ENCODE measurements at regions not wholly inside any gene's neighbourhood (a gene's known extent, or its start where the extent isn't known, plus 50 kb on each side); places are given as distances from the start of the nearest gene placed in this dataset.
"Not testable (repeated sequence)": the region's sequence is repeated elsewhere in the genome, so short reads cannot be mapped to it uniquely, and the experiment has no call there.

DNA sequence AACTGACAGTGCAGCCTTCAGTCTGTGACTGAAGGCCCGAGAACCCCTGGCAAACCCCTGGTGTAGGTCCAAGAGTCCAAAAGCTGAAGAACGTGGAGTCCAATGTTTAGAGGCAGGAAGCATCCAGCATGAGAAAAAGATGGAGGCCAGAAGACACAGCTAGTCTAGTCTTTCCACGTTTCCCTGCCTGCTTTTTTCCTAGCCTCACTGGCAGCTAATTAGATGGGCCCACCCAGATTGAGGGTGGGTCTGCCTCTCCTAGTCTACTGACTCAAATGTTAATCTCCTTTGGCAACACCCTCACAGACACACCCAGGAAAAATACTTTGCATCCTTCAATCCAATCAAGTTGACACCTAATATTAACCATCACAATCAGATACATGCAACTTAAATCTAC, 87.8 kb downstream of the TENT5D start:
- not testable (repeated sequence) for DNase-seq

DNA sequence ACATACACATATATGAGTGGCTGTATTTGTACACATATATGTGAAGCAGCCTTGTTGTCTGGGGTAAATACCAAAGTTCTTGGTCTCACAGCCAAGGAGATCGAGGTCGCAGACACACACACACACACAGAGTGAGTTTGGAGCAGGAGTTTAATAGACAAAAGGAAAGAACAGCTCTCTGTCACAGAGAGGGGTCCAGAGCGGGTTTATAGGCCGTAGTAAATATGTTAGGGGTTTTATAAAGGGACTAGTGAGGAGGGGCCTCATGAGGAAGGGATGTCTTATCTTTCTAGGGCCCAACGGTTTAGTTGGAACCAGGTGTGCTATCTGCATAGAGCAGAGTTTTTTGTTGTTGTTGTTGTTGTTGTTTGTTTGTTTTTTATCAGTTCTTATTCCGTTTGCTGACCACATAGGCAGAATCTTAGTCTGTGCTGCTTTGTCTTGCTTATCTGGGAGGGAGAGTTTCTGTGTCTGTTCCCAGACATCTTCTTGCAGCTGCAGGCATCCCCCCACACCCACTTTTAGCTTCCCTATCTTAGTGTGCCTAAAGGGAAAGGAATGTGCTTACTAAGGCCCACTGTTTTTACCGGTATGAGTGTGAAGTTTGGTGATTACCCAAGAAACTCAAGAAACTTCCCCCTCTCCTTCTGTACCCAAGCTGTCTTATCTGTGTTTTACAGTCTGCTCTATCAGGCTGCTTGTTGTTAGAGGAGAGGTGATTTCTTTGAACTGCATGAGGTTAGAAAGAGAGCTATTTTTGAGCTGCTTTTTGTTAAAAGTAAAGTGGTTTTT, 91.9 kb downstream of the TENT5D start:
- no peak for DNase-seq

- DNase-seq = no peak
Measured at GRCh38 chrX:80512924-80513323, 92.7 kb downstream of the TENT5D start.

- DNase-seq = no peak
Measured at GRCh38 chrX:80513625-80514024, 93.4 kb downstream of the TENT5D start.

DNA sequence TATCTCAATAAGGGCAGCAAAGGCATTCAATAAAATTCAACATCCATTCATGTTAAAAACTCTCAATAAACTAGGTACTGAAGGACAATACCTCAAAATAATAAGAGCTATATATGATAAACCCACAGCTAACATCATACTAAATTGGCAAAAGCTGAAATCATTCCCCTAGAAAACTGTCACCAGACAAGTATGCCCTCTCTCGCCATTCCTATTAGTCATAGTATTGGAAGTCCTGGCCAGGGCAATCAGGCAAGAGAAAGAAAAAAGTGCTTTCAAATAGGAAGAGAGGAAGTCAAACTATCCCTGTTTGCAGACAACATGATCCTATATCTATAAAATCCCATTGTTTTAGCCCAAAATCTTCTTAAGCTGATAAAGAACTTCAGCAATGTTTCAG, 116.8 kb downstream of the TENT5D start:
- DNase-seq = no peak

DNA sequence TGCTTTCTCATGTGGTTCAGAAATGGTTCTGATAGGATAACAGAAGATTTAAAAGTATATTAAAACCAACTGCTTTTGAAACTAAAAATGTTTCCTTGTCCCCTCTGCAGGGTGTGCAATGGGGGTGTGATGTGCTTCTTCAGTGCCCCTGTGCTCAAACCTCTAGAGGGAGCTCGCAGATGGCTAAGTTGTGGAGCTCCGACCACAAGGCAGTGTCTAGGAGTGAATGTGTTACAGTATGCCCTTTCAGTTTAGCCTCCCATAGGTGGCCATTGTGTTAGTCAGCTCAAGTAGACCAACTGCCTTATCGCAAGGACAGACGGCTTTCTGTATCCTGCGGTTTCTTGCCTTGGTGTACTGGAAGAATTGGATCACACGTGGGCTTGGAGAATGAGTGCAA, 130.5 kb downstream of the TENT5D start:
- no peak for DNase-seq

DNA sequence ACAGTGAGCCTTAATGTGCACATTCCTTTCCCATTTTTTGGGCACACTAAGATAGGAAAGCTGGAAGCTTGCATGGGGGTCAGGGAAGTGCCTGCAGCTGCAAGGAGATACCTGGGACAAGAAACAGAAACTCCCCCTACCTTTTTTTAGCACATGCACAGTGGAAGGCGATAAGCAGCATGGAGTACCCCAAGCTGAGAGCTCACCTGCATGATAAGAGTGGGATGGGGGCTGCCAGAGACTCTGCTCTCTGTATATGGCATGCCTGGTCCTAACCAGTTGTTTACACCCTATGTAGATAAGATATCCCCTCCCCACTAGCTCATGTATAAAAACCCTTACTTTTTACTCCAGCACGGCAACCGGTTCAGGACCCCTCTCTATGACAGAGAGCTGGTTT, 135.9 kb downstream of the TENT5D start:
- DNase-seq = no peak

DNA sequence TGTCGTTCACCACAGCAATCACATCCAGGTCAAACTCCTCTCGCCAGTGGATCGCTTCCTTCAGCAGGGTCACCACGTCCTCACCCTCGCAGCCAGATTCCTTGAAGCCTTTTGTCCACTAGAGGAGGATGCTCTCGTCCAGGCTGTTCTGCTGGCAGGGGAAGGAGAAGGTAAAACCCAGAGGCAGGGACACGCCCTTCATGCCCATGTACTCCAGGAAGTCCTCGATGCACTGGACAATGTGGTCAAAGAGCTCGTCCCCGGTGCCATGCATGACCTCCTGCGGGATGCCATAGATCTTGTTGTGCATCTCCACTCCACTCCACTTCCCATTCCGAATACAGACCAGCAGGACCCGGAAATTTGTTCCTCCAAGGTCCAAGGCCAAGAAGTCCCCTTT, 152.4 kb downstream of the TENT5D start:
- DNase-seq = no peak

DNA sequence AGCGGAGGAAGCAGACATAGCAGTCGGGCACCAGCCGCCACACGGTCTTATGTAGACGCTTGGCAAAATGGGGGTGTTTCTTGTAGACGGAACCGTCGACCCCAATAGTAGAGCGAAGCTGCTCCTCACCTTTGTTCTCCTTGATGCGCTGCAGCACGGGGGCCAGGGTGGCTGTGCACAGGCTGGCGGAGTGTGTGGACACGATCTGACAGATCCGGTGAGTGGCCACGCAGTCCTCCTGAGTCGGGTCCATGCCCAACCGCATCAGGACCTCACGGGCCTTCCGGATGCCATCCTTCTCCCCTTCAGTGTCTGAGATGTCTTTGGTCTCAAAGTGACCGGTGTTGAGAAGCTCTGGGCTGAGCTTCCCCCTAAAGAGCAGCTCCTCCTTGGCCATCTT, 153.0 kb downstream of the TENT5D start:
- no peak for DNase-seq

- not testable (repeated sequence) for DNase-seq
Measured at GRCh38 chrX:80574486-80575086, 154.3 kb downstream of the TENT5D start.

GRCh38 chrX:80576267-80576666, 156.0 kb downstream of the TENT5D start:
- no peak for DNase-seq

DNA sequence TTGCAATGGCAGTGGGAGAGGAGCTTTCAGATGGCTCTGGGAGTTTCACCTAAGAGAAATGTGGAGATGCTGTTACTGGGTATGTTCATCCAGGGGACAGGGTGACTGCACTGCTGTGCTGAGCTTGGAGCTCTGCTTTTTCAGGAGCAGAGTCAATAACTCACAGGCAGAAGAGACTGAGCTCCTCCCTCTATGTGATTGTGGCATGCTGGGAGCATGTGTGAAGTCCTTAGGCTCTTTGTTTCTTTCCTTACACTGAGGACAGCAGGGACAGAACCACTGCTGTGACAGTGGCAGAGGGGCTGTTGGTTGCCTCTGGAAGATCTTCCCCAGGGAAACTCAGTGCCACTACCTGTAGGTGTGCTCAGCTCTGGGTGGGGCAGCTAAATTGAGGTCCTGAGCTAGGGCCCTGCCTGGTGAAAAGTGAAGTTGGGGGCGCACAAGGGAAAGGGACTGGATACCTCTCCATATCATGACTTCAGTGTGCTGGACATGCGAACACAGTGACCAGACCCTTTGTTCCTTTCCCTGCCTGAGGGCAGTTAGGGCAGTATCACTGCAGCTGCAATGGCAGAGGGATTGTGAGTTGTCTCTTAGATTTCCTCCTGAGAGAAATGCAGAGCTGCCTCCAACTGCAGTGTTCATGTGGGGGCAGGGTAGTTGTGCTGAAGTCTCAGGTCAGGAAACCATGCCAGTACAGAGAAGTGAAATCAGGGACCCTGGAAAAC, 156.7 kb downstream of the TENT5D start:
- DNase-seq = no peak

DNA sequence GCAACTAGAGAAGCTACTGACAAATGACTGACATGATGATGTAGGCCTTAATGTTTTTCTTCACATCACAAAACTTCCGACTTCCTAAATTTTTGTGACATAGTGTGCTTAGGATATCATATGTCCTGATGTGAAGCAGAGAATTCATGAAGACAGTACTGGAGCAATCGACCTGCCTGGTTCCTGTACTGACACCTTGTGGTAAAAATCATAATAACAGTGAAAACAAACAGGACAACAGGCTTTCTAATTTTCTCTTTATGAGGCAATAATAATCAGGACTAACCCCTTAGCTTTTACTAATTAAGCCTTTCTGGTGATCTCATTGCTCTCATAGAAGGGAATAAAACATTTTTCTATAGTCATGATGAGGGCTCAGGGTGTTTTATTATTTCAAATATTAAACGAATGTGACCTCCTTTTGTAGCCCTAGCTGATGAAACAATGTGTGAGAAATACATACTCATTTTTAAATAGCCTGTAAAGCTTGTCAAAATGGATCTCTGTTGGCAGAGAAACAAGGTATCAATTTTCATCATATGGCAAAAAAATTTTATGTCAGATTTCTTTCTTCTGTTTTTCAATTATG, 158.4 kb downstream of the TENT5D start:
- peak; percentile 4 for DNase-seq

GRCh38 chrX:80590992-80591391, 170.7 kb downstream of the TENT5D start:
- DNase-seq = not testable (repeated sequence)

GRCh38 chrX:80602036-80602860, 182.0 kb downstream of the TENT5D start:
- no peak for DNase-seq

Data from DMS 273 treated with DMSO at 0.1 percent for 48 hours (cell line).